Right lobe of liver (tissue), 4 donors: ENCODE measurements at regions not wholly inside any gene's neighbourhood (a gene's known extent, or its start where the extent isn't known, plus 50 kb on each side); places are given as distances from the start of the nearest gene placed in this dataset.

Experiments used
- CTCF ChIP-seq, 4 donors: fragments of 200-600 bp in 3 of 4; fragments of 450-650 bp in 1 of 4; IDR thresholded peaks; one replicate each; pipeline versions ENCODE4 v1.5.1 to v1.8.0; 2016 to 2022; ENCODE audit warnings: antibody characterized with exemption in 4 of 4, mild to moderate bottlenecking in 2 of 4
- POLR2A ChIP-seq: fragments of 450-650 bp; IDR thresholded peaks from one replicate; pipeline ENCODE4 v1.6.1; 2017; ENCODE audit warnings: antibody characterized with exemption, mild to moderate bottlenecking
- donor health status: DM: no; HTN: no; CAD: no.
- donor health status: DM: no; HTN: no; CAD: no.
- donor health status: DM: no; HTN: yes; CAD: no.

GRCh38 chr22:49590851-49591445, 236.7 kb downstream of the BRD1 start:
- TF ChIP-seq CTCF (IDR thresholded peaks at IDR 0.05) (no peak), POLR2A (no peak)
